Neuron (in vitro differentiated cells): ENCODE measurements at regions not wholly inside any gene's neighbourhood (a gene's known extent, or its start where the extent isn't known, plus 50 kb on each side); places are given as distances from the start of the nearest gene placed in this dataset.
"Not testable (repeated sequence)": the region's sequence is repeated elsewhere in the genome, so short reads cannot be mapped to it uniquely, and the experiment has no call there.

ENCODE experiments used
- H2AFZ ChIP-seq: one replicate; pipeline ENCODE4 v1.6.1; 2013; ENCODE audit warnings: low read depth, mild to moderate bottlenecking, inconsistent platforms, low read length, moderate library complexity
- H3K27me3 ChIP-seq: one replicate; pipeline ENCODE4 v1.6.1; 2013; ENCODE audit warnings: low read length; ENCODE audit not compliant: insufficient read depth
- H3K36me3 ChIP-seq: one replicate; pipeline ENCODE4 v1.6.1; 2013; ENCODE audit warnings: low read length; ENCODE audit not compliant: insufficient read depth
- H3K4me1 ChIP-seq: one replicate; pipeline ENCODE4 v1.6.1; 2013; ENCODE audit warnings: low read length; ENCODE audit not compliant: insufficient read depth
- H3K4me3 ChIP-seq: 2 replicates; pipeline ENCODE4 v1.5.1; 2013; ENCODE audit warnings: mild to moderate bottlenecking, low read length, moderate library complexity
- H3K9me3 ChIP-seq: one replicate; pipeline ENCODE4 v1.6.1; 2013; ENCODE audit warnings: low read length

GRCh38 chr5:91315701-91316100, 67.4 kb downstream of the ARRDC3 start:
- Histone ChIP-seq H3K36me3 (no peaks in the 10 kb centered on the region), H3K4me1 (peaks cover 19% of the 10 kb centered on the region), H3K4me3 (no peak overlapping the region), H2AFZ (no peak overlapping the region), H3K9me3 (no peaks in the 10 kb centered on the region), H3K27me3 (no peaks in the 10 kb centered on the region)

GRCh38 chr5:91313757-91314673, 69.1 kb downstream of the ARRDC3 start:
- no peak overlapping the region for H3K4me3 ChIP-seq
- H2AFZ ChIP-seq, result no peak overlapping the region
- no peaks in the 10 kb centered on the region for H3K27me3 ChIP-seq
- H3K36me3 ChIP-seq, result no peaks in the 10 kb centered on the region
- H3K4me1 ChIP-seq, result peaks cover 19% of the 10 kb centered on the region
- H3K9me3 ChIP-seq, result no peaks in the 10 kb centered on the region

DNA sequence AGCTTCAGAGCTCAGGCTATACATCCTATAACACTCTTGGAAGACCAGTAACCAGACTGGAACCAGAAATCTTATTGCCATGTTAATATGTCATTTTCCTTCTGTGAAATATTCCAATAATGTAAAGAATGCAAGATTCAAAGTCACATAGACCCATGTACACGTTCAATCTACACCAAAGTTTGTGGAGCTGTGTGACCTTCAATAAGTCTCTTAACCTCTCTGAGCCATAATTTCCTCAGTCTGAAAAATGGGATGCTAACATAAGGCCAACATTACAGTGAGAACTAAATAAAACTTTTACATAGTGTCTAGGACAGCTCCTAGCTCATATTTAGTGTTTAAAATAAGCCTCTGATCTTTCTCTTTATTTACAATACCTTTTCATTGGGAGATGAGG, 70.4 kb downstream of the ARRDC3 start:
- Histone ChIP-seq H3K4me3 (no peak overlapping the region), H3K27me3 (no peaks in the 10 kb centered on the region), H3K9me3 (no peaks in the 10 kb centered on the region), H3K36me3 (no peaks in the 10 kb centered on the region), H2AFZ (no peak overlapping the region), H3K4me1 (peaks cover 19% of the 10 kb centered on the region)

- peaks cover 19% of the 10 kb centered on the region for H3K4me1 ChIP-seq
- H3K4me3 ChIP-seq, result peak overlapping the region; percentile 25
- no peaks in the 10 kb centered on the region for H3K9me3 ChIP-seq
- H2AFZ ChIP-seq, result peak overlapping the region; percentile 27
- H3K36me3 ChIP-seq, result no peaks in the 10 kb centered on the region
- no peaks in the 10 kb centered on the region for H3K27me3 ChIP-seq
Observed at GRCh38 chr5:91311697-91312501, 71.2 kb downstream of the ARRDC3 start.

DNA sequence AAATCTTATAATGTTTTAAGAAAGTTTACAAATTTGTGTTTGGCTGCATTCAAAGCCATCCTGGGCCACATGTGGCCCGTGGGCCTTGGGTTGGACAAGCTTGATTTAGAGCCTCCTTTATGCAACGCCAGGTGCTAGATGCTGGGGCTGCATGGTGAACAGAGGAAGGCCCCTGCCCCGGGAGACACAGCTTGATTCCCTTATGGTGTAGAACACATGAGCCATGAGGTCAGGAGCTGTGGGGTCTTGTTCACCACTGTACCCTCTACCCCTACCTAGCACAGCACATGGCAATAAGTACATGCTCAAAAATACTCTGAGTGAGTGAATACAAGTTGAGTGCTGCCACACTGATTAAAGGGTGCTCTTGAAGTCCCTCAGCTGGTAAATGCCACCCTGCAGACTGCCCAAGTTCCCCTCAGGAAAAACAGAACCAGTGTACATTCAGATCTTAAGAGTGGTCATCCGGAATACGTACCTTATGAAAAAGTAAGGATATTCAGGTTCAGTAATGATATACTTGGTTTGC, 71.9 kb downstream of the ARRDC3 start:
- H3K9me3 ChIP-seq, result no peaks in the 10 kb centered on the region

DNA sequence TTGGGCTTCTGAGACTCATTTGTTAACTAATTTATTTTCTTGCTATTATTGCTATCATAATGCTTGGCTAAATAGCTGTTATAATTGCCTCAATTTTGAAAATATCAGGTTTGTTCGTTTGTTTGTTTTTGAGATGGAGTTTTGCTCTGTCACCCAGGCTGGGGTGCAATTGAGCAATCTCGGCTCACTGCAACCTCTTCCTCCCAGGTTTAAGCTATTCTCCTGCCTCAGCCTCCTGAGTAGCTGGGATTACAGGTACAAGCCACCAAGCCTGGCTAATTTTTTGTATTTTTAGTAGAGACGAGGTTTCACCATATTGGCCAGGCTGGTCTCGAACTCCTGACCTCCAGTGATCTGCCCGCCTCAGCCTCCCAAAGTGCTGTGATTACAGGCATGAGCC, 75.0 kb downstream of the ARRDC3 start:
- not testable (repeated sequence) for H2AFZ ChIP-seq, H3K4me3 ChIP-seq, H3K36me3 ChIP-seq, H3K9me3 ChIP-seq, H3K27me3 ChIP-seq
- peaks cover 12% of the 10 kb centered on the region for H3K4me1 ChIP-seq

More for the DNA sequence above, 71.9 kb downstream of the ARRDC3 start:
- Histone ChIP-seq H2AFZ (peak overlapping the region; percentile 27), H3K4me3 (no peak overlapping the region), H3K36me3 (no peaks in the 10 kb centered on the region), H3K4me1 (peaks cover 19% of the 10 kb centered on the region), H3K27me3 (no peaks in the 10 kb centered on the region)

GRCh38 chr5:91307048-91307447, 76.1 kb downstream of the ARRDC3 start:
- Histone ChIP-seq H3K9me3 (no peaks in the 10 kb centered on the region), H3K4me1 (peaks cover 9% of the 10 kb centered on the region), H2AFZ (no peak overlapping the region), H3K36me3 (no peaks in the 10 kb centered on the region), H3K4me3 (no peak overlapping the region), H3K27me3 (no peaks in the 10 kb centered on the region)

GRCh38 chr5:91306497-91306896, 76.6 kb downstream of the ARRDC3 start:
- Histone ChIP-seq H3K4me3 (no peak overlapping the region), H3K4me1 (peaks cover 4% of the 10 kb centered on the region), H2AFZ (no peak overlapping the region), H3K36me3 (no peaks in the 10 kb centered on the region), H3K27me3 (no peaks in the 10 kb centered on the region), H3K9me3 (no peaks in the 10 kb centered on the region)

DNA sequence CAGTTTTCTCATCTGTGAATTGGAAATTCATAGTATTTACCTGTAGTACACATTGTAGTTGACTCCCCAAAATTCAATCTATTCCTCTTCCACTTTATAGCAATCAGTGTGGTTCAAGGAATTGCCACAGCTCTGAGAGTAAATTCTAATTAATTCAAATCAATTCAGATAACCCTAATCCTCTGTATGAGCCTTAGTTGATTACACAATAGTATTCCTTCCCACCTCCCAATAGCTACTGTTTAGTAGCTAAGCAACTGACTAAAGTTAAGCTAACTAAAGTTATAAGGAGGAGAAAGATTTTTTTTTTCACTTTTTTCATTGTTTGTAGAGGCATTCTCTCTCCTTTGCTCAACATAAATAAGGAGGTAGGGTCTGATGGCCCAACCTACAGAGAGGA, 77.5 kb downstream of the ARRDC3 start:
- Histone ChIP-seq H3K9me3 (no peaks in the 10 kb centered on the region), H3K27me3 (no peaks in the 10 kb centered on the region), H3K36me3 (no peaks in the 10 kb centered on the region), H2AFZ (no peak overlapping the region), H3K4me3 (no peak overlapping the region), H3K4me1 (no peaks in the 10 kb centered on the region)

DNA sequence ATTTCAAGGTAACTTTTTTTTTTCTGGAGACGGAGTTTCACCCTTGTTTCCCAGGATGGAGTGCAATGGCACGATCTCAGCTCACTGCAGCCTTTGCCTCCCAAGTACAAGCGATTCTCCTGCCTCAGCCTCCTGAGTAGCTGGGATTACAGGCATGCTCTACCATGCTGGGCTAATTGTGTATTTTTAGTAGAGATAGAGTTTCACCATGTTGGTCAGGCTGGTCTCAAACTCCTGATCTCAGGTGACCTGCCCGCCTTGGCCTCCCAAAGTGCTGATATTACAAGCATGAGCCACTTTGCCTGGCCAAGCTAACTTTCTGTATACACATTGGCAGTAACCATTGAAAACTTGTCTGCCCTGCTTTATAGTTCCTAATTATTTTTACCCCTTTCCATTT, 79.1 kb downstream of the ARRDC3 start:
- H2AFZ ChIP-seq, H3K9me3 ChIP-seq, H3K4me3 ChIP-seq, H3K36me3 ChIP-seq, H3K27me3 ChIP-seq, H3K4me1 ChIP-seq: not testable (repeated sequence)

DNA sequence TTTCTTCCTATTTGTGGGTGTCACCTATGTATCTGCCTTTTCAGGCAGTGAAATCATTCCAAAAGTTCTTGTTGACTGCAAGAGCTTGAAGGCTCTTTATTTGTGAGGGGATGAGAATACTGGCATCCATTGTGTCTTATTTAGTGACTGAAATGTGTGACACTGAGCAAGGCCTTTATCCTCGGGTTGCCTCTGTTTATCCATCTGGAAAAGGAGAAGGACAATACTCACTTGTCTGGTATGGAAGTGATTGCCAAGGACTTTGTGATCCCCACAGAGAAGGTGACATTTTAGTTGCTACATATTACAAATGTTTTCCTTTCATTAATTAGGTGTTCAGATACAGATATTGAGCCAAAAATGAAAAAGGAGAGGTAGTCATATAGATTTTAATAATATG, 80.2 kb downstream of the ARRDC3 start:
- Histone ChIP-seq H3K4me3 (no peak overlapping the region), H3K27me3 (no peaks in the 10 kb centered on the region), H3K36me3 (no peaks in the 10 kb centered on the region), H3K4me1 (no peaks in the 10 kb centered on the region), H3K9me3 (no peaks in the 10 kb centered on the region), H2AFZ (no peak overlapping the region)

DNA sequence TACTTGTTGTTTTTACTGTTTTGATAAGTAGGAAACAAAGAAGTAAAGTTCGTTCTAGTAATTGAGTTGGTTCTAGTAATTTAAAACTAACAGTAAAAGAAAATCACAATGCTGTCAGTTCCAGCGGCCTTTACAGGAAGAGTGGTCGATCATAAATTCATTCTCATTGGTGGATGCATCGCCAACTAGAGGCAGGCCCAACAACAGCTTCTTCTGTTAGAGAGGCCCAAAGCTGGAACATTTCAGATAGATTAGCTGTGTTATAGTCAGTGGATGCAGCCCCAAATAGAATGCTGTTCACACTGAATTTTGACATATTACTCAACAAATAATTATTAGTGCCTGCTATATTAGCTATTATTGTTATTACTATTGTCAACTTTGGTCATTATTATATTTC, 80.8 kb downstream of the ARRDC3 start:
- H3K36me3 ChIP-seq, result no peaks in the 10 kb centered on the region
- no peak overlapping the region for H2AFZ ChIP-seq
- no peaks in the 10 kb centered on the region for H3K9me3 ChIP-seq
- H3K27me3 ChIP-seq, result no peaks in the 10 kb centered on the region
- no peak overlapping the region for H3K4me3 ChIP-seq
- no peaks in the 10 kb centered on the region for H3K4me1 ChIP-seq

DNA sequence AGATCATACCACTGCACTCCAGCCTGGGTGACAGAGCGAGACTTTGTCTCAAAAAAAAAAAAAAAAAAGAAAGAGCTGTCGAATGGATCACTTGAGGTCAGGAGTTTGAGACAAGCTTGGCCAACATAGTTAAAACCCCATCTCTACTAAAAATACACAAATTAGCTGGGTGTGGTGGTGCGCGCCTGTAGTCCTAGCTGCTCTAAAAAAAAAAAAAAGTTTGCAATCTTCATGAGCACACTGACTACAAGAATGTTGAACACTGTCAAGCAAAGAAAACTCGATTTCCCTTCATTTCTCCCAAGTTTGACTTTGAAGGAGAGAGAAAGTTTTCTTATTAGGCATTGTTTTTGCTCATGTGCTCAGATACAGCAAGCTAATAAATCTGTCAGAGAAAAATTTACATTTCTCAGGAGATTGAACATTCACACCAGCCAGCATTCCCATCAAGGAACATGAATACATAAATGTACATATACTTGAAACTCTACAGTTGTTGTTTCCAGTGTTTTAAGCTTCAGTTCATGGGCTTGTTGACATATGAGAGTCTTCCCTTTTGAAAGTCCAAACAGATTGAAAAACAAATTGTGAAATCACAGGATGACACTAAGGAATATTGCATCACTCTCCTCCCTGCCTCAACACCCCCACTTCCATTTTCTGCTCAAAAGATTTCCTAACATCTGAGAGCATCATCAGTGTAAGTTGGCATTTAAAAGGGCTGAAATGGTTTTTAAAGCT, 81.8 kb downstream of the ARRDC3 start:
- no peaks in the 10 kb centered on the region for H3K9me3 ChIP-seq
- no peaks in the 10 kb centered on the region for H3K36me3 ChIP-seq
- no peaks in the 10 kb centered on the region for H3K4me1 ChIP-seq
- H2AFZ ChIP-seq, result no peak overlapping the region
- H3K4me3 ChIP-seq, result no peak overlapping the region
- no peaks in the 10 kb centered on the region for H3K27me3 ChIP-seq
